Astrocyte (in vitro differentiated cells and primary cell): ENCODE measurements at regions not wholly inside any gene's neighbourhood (a gene's known extent, or its start where the extent isn't known, plus 50 kb on each side); places are given as distances from the start of the nearest gene placed in this dataset.

Experiments
- DNase-seq: peaks from one replicate; pipeline ENCODE4 v3.0.0-alpha.2; 2010; ENCODE audit warnings: low read depth
- FAIRE-seq: peaks from 2 replicates; lab custom pipeline; 2011; peaks lifted over from hg19 to GRCh38; lab: Jason Lieb, UNC
- H2AFZ ChIP-seq: 2 replicates; pipeline ENCODE4 v1.6.0; 2012; ENCODE audit warnings: low read depth, low read length, inconsistent platforms
- H3K27ac ChIP-seq: 2 replicates; pipeline ENCODE4 v1.5.1; 2011; ENCODE audit warnings: low read depth, low read length, inconsistent platforms
- H3K27me3 ChIP-seq: 2 replicates; pipeline ENCODE4 v1.6.0; 2011; ENCODE audit warnings: low read length, inconsistent platforms; ENCODE audit not compliant: insufficient read depth
- H3K36me3 ChIP-seq: 2 replicates; pipeline ENCODE4 v1.5.1; 2011; ENCODE audit warnings: low read length, inconsistent platforms; ENCODE audit not compliant: insufficient read depth
- H3K4me1 ChIP-seq: 2 replicates; pipeline ENCODE4 v1.5.1; 2011; ENCODE audit warnings: low read length, inconsistent platforms; ENCODE audit not compliant: insufficient read depth
- H3K4me2 ChIP-seq: 2 replicates; pipeline ENCODE4 v1.6.0; 2012; ENCODE audit warnings: low read length, inconsistent platforms
- H3K4me3 ChIP-seq: 2 replicates; pipeline ENCODE4 v1.5.1; 2011; ENCODE audit warnings: low read depth, mild to moderate bottlenecking, low read length, inconsistent platforms; ENCODE audit not compliant: insufficient read depth
- H3K79me2 ChIP-seq: 2 replicates; pipeline ENCODE4 v1.6.0; 2012; ENCODE audit warnings: mild to moderate bottlenecking, low read length, inconsistent platforms; ENCODE audit not compliant: insufficient read depth
- H3K9ac ChIP-seq: 2 replicates; pipeline ENCODE4 v1.6.0; 2012; ENCODE audit warnings: mild to moderate bottlenecking, low read length, inconsistent platforms
- H3K9me3 ChIP-seq: 2 replicates; pipeline ENCODE4 v1.5.1; 2012; ENCODE audit warnings: low read depth, mild to moderate bottlenecking, low read length, inconsistent platforms; ENCODE audit not compliant: insufficient read depth
- H4K20me1 ChIP-seq: 2 replicates; pipeline ENCODE4 v1.6.0; 2012; ENCODE audit warnings: low read length, inconsistent platforms; ENCODE audit not compliant: insufficient read depth
- H3K27ac Mint-ChIP-seq: one replicate; pipeline ENCODE4 v1.8.0; 2021; ENCODE audit warnings: mild to moderate bottlenecking, mixed read lengths; ENCODE audit not compliant: unreplicated experiment
- H3K27me3 Mint-ChIP-seq: one replicate; pipeline ENCODE4 v1.8.0; 2021; ENCODE audit warnings: low read depth, mixed read lengths; ENCODE audit not compliant: unreplicated experiment
- H3K36me3 Mint-ChIP-seq: one replicate; pipeline ENCODE4 v1.8.0; 2021; ENCODE audit warnings: low read depth, mixed read lengths; ENCODE audit not compliant: unreplicated experiment
- H3K4me1 Mint-ChIP-seq: one replicate; pipeline ENCODE4 v1.8.0; 2021; ENCODE audit warnings: low read depth, mixed read lengths; ENCODE audit not compliant: unreplicated experiment
- H3K4me3 Mint-ChIP-seq: one replicate; pipeline ENCODE4 v1.8.0; 2021; ENCODE audit warnings: mild to moderate bottlenecking, moderate library complexity, mixed read lengths; ENCODE audit not compliant: unreplicated experiment
- H3K9me3 Mint-ChIP-seq: one replicate; pipeline ENCODE4 v1.8.0; 2021; ENCODE audit warnings: mild to moderate bottlenecking, mixed read lengths; ENCODE audit not compliant: unreplicated experiment
- EZH2 ChIP-seq: IDR thresholded peaks from 2 replicates; pipeline ENCODE4 v1.6.1; 2012; ENCODE audit warnings: mild to moderate bottlenecking, low read length, inconsistent platforms; ENCODE audit not compliant: insufficient read depth
- TF ChIP-seq, protein P1 (sequence below): IDR thresholded peaks from 2 replicates; pipeline ENCODE4 v1.5.1; 2011; ENCODE audit warnings: low read depth, mild to moderate bottlenecking, inconsistent platforms, low read length, moderate library complexity; ENCODE audit not compliant: insufficient read depth

DNA sequence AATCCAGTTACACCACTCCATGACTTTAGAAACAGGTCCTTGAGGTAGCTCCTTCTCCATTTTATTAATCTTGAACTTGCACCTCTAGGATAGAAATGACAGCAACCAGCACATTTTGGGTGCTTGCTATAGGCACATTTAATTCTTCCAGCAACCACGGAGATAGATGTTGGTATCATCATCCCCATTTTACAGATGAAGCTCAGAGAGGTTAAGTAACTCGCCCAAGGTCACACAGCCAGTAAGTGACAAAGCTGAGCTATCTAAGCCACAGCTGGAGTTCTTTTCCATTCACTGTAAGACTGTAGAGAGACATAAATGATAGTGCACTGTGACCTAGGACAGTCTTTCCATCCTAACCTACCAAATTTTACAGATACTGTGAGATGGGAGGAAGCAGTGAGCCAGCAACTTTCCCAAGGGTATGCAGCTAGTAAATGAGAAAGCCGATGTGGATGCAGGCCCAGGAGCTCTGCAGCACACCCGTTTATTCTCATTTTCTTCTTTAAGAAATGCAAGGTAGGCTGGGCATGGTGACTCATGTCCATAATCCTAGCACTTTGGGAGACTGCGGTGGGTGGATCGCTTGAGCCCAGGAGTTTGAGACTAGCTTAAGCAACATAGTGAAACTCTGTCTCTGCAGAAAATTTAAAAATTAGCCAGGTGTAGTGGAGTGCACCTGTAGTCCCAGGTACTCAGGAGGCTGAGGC is 103.2 kb downstream of the TBX5 start:
- no peak overlapping the region for H3K27ac ChIP-seq
- H3K27me3 ChIP-seq: no peaks in the 10 kb centered on the region
- H3K4me1 ChIP-seq: peaks cover 3% of the 10 kb centered on the region
- H3K27ac Mint-ChIP-seq: no peak overlapping the region
- no peak overlapping the region for H3K9ac ChIP-seq
- no peak overlapping the region for H3K4me3 Mint-ChIP-seq
- DNase-seq (no peak), FAIRE-seq (no peak)
- peaks cover 3% of the 10 kb centered on the region for H3K9me3 Mint-ChIP-seq
- no peak overlapping the region for H3K4me3 ChIP-seq
- no peak overlapping the region for H3K4me2 ChIP-seq
- peaks cover 18% of the 10 kb centered on the region for H3K27me3 Mint-ChIP-seq
- peaks cover 12% of the 10 kb centered on the region for H3K4me1 Mint-ChIP-seq
- no peak overlapping the region for H2AFZ ChIP-seq
- no peaks in the 10 kb centered on the region for H3K36me3 ChIP-seq
- no peaks in the 10 kb centered on the region for H4K20me1 ChIP-seq
- H3K9me3 ChIP-seq: no peaks in the 10 kb centered on the region
- no peaks in the 10 kb centered on the region for H3K79me2 ChIP-seq
- H3K36me3 Mint-ChIP-seq: no peaks in the 10 kb centered on the region
- TF ChIP-seq, protein P1, sequence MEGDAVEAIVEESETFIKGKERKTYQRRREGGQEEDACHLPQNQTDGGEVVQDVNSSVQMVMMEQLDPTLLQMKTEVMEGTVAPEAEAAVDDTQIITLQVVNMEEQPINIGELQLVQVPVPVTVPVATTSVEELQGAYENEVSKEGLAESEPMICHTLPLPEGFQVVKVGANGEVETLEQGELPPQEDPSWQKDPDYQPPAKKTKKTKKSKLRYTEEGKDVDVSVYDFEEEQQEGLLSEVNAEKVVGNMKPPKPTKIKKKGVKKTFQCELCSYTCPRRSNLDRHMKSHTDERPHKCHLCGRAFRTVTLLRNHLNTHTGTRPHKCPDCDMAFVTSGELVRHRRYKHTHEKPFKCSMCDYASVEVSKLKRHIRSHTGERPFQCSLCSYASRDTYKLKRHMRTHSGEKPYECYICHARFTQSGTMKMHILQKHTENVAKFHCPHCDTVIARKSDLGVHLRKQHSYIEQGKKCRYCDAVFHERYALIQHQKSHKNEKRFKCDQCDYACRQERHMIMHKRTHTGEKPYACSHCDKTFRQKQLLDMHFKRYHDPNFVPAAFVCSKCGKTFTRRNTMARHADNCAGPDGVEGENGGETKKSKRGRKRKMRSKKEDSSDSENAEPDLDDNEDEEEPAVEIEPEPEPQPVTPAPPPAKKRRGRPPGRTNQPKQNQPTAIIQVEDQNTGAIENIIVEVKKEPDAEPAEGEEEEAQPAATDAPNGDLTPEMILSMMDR: no peak
- no peak for TF ChIP-seq EZH2

DNA sequence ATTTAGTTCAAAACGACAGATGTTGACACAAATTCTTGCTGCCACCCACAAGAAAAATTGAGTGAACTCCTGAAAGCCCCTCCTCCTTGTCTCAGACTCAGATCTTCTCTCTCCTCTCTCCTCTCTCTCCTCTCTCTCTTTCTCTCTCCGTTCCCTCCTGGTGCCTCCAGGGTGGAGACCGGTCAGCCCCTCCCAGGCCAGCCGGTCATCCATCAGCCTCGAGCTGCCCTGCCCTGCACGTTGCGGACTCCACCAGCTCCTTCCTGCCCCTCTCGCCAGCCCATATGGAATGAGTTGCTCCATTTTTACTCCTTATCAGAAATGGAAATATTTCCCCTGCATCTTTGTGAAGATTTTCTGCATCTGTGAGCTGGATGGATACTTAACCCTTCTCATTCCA is 103.8 kb downstream of the TBX5 start:
- Mint-ChIP-seq H3K27me3 (peaks cover 18% of the 10 kb centered on the region), H3K36me3 (no peaks in the 10 kb centered on the region), H3K9me3 (peaks cover 3% of the 10 kb centered on the region), H3K4me1 (peaks cover 9% of the 10 kb centered on the region), H3K4me3 (no peak overlapping the region), H3K27ac (no peak overlapping the region)
- no peak overlapping the region for H3K27ac ChIP-seq
- H3K9ac ChIP-seq: no peak overlapping the region
- peaks cover 3% of the 10 kb centered on the region for H3K4me1 ChIP-seq
- no peak overlapping the region for H2AFZ ChIP-seq
- no peaks in the 10 kb centered on the region for H4K20me1 ChIP-seq
- H3K4me3 ChIP-seq: no peak overlapping the region
- H3K36me3 ChIP-seq: no peaks in the 10 kb centered on the region
- DNase-seq (no peak), FAIRE-seq (no peak)
- no peaks in the 10 kb centered on the region for H3K9me3 ChIP-seq
- H3K79me2 ChIP-seq: no peaks in the 10 kb centered on the region
- TF ChIP-seq EZH2: no peak
- TF ChIP-seq, protein P1: no peak
- H3K4me2 ChIP-seq: no peak overlapping the region
- no peaks in the 10 kb centered on the region for H3K27me3 ChIP-seq

DNA sequence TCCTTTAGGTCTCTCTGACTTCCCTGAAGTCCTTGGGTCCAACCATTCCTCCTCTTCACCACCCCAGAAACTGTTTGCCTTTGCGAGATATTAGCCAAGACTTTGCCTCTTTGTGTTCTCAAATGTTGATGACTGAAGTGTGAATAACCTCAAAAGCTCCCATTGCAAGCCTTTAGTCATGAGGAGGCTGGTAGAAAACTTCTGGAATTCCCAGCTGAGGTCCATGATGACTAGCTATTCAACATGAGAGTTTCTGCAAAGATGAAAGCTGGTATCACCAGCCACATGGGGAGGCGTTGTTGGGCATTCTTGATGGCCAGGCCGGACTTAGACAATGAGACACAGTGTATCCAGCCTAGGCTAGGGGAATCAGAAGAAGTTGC is 111.7 kb downstream of the TBX5 start:
- no peaks in the 10 kb centered on the region for H4K20me1 ChIP-seq
- Mint-ChIP-seq H3K36me3 (no peaks in the 10 kb centered on the region), H3K9me3 (peaks cover 3% of the 10 kb centered on the region), H3K4me1 (peaks cover 7% of the 10 kb centered on the region), H3K4me3 (no peak overlapping the region), H3K27me3 (peaks cover 8% of the 10 kb centered on the region), H3K27ac (no peak overlapping the region)
- no peaks in the 10 kb centered on the region for H3K9me3 ChIP-seq
- TF ChIP-seq EZH2: no peak
- TF ChIP-seq, protein P1: no peak
- H3K27me3 ChIP-seq: no peaks in the 10 kb centered on the region
- DNase-seq: peak; percentile 45
- no peaks in the 10 kb centered on the region for H3K36me3 ChIP-seq
- H3K27ac ChIP-seq: no peak overlapping the region
- H3K9ac ChIP-seq: no peak overlapping the region
- peak; percentile 65 for FAIRE-seq
- no peaks in the 10 kb centered on the region for H3K79me2 ChIP-seq
- H3K4me1 ChIP-seq: no peaks in the 10 kb centered on the region
- H3K4me3 ChIP-seq: no peak overlapping the region
- no peak overlapping the region for H3K4me2 ChIP-seq
- no peak overlapping the region for H2AFZ ChIP-seq
